Activated naive CD4-positive, alpha-beta T cell treated with anti-CD3 and anti-CD28 coated beads, Interleukin-2, amount 10 ng/mL, durations not matched to agents 7 days and 5 days (primary cell): ENCODE measurements at regions not wholly inside any gene's neighbourhood (a gene's known extent, or its start where the extent isn't known, plus 50 kb on each side); places are given as distances from the start of the nearest gene placed in this dataset.

Experiments used
- CTCF ChIA-PET: fragments of 350-600 bp; sonication (Branson Sonifier 250); formaldehyde crosslinking; loops from one replicate; lab custom pipeline; 2021; ENCODE audit warnings: antibody characterized with exemption; lab: Charles Lee
- DNase-seq: peaks from one replicate; pipeline ENCODE4 v3.0.0-alpha.2; 2020
- H3K27ac Mint-ChIP-seq: one replicate; pipeline ENCODE4 v1.8.0; 2021; ENCODE audit warnings: mild to moderate bottlenecking, moderate library complexity, mixed read lengths
- H3K27me3 Mint-ChIP-seq: one replicate; pipeline ENCODE4 v1.8.0; 2021; ENCODE audit warnings: mild to moderate bottlenecking, mixed read lengths
- H3K36me3 Mint-ChIP-seq: one replicate; pipeline ENCODE4 v1.8.0; 2021; ENCODE audit warnings: mixed read lengths
- H3K4me1 Mint-ChIP-seq: one replicate; pipeline ENCODE4 v1.8.0; 2021; ENCODE audit warnings: mixed read lengths
- H3K4me3 Mint-ChIP-seq: one replicate; pipeline ENCODE4 v1.8.0; 2021; ENCODE audit warnings: mild to moderate bottlenecking, moderate library complexity, mixed read lengths
- H3K9me3 Mint-ChIP-seq: one replicate; pipeline ENCODE4 v1.8.0; 2021; ENCODE audit warnings: mixed read lengths

DNA sequence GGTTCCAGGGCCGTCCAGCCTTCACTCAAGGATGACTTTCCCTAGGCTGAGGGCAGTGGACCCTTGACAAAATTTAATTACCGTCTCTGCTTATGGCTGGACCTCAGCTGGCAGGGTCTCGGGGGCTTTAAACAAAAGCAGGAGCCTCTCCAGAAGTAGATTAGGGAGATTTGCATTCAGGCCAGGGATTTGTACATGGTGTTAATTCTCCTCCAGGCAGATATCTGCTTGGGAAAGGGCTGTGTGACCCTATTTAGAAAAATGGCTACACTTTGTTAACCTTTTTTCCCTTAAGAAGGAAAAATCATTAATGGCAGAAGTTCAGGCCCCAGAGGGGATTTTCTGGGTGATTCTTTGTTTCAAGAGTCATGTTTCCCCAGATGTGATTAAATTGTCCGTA, 329.1 kb upstream of the C2CD4B start:
- Mint-ChIP-seq H3K27me3 (peaks cover 5% of the 10 kb centered on the region), H3K4me3 (no peak overlapping the region), H3K27ac (no peak overlapping the region), H3K4me1 (no peaks in the 10 kb centered on the region), H3K36me3 (no peaks in the 10 kb centered on the region), H3K9me3 (no peaks in the 10 kb centered on the region)
- no peak for DNase-seq
- CTCF ChIA-PET = no interaction called here

DNA sequence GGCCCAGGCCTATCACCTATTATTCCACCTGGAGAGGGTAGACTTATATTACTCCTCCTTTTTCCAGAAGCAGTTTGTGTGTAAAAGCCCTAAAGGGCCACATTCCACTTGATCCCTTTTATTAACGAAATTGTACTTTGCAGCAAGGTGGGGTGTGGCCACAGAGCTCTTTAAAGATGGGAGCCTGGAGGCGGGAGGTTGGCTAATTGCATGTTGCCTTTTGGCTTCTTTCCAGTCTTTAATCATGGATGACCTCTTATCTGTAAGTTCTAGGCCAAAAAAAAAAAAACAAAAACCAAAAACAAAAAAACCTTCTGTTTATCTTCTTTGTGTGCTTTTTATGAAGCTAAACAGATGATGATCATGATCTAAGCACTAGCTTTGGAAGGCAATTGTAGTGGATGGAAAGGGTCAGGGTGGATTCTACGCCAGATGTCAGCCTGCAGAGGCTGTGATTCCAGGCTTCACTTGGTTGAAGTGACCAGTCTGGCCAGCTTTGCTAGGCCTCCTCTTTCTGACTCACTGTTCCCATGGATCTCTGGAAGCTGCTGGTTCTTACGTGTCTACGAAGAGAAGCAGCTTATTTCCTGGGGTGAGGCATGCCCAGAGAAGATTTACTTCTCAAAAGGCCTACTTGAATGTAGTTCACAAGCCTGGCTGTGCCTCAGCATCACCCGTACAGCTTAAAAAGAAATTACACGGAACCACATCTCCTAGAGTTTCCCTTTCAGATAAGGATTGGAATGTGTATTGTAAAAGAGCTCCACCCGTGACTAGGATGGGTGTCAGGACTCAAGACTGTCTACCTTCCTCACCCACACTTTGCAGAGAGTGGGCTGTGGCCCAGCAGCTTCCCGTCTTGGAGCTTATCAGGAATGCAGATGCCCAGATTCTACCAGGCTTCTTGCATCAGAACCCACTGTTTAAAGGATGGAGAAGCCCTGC, 330.9 kb upstream of the C2CD4B start:
- H3K27me3 Mint-ChIP-seq = peaks cover 5% of the 10 kb centered on the region
- H3K27ac Mint-ChIP-seq = no peak overlapping the region
- H3K4me1 Mint-ChIP-seq = no peaks in the 10 kb centered on the region
- no peaks in the 10 kb centered on the region for H3K9me3 Mint-ChIP-seq
- H3K4me3 Mint-ChIP-seq = no peak overlapping the region
- H3K36me3 Mint-ChIP-seq = no peaks in the 10 kb centered on the region
- no peak for DNase-seq
- CTCF ChIA-PET = no interaction called here

DNA sequence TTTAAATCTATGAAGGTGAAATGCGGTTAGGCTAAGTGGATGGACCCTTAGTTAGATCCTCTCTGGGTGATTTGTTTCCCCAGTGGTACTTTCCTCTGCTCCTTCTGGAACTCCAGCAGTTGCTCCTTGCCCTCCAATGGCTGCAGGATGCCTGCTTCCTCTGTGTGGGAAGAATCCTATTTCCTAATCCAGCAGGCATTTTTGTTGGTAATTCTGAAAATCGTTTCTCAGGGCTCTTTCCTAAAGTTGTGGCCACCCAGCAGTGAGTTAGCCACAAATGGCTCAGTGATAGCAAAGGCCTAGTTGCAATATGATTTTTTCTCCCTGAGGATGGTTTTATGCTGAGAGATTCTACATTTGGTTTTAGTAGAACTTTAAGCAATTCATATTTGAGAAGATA, 332.3 kb upstream of the C2CD4B start:
- Mint-ChIP-seq H3K9me3 (no peaks in the 10 kb centered on the region), H3K4me3 (no peak overlapping the region), H3K27ac (no peak overlapping the region), H3K27me3 (peaks cover 5% of the 10 kb centered on the region), H3K36me3 (no peaks in the 10 kb centered on the region), H3K4me1 (no peaks in the 10 kb centered on the region)
- DNase-seq = no peak
- CTCF ChIA-PET = no interaction called here

DNA sequence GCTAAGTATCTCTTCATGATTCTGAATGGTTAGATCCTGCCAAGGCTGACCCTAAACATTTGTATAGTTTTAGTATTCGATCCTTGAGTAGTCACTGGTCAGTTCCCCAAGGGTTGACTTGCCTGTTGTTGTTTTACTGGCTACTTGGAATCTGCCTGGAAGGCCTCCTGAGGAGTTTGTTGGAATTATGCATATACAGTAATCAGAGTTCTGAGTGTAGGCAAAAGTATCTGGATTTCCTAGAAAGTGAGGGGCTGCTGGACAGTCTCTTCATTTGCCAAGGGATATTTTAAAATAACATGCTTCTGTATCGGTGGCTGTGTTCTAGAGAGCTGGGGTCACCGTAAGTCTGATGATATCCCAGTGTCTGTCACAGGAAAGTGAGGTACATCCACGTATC, 333.2 kb upstream of the C2CD4B start:
- Mint-ChIP-seq H3K36me3 (no peaks in the 10 kb centered on the region), H3K27ac (no peak overlapping the region), H3K4me3 (no peak overlapping the region), H3K9me3 (no peaks in the 10 kb centered on the region), H3K27me3 (no peaks in the 10 kb centered on the region), H3K4me1 (no peaks in the 10 kb centered on the region)
- no peak for DNase-seq
- CTCF ChIA-PET = no interaction called here

DNA sequence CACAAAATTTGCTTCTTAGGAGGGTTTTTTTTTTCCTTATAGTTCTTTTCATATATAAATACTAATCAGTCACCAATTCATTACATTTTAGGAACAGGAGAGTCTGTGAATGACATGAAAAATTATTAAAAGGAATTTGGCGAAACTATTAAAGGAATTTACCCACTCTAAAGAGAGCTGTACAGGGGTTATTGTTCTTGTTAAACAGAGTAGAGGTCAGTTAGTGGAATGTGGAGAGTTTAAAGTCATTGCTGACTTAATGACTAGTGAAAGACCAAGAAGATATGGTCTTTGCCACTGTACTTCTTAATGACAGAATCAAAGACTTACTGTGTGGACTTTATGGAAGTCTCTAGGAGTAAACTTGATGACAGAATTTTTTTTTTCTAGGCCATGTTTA, 333.6 kb upstream of the C2CD4B start:
- H3K4me1 Mint-ChIP-seq = no peaks in the 10 kb centered on the region
- CTCF ChIA-PET = no interaction called here
- no peak overlapping the region for H3K27ac Mint-ChIP-seq
- no peak overlapping the region for H3K4me3 Mint-ChIP-seq
- H3K27me3 Mint-ChIP-seq = peaks cover 3% of the 10 kb centered on the region
- H3K36me3 Mint-ChIP-seq = no peaks in the 10 kb centered on the region
- DNase-seq = no peak
- no peaks in the 10 kb centered on the region for H3K9me3 Mint-ChIP-seq

DNA sequence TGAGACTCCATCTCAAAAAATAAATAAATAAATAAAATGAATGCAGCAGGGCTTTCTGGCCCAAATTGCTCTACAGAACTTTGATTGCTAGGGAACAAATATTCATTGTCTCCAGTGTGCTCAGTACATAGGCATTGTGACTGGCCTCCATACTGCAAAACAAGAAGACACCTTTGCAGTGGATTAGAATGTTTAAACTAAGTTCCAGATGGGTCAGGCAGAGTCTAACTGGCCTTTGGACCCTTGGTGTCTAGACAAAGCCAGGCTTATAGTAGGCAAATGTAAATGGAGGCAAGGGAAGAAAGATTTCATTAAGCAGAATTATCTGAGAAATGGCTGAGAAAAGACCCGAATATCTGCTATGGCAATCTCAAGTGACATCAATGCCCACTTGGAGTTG, 335.2 kb upstream of the C2CD4B start:
- no peaks in the 10 kb centered on the region for H3K9me3 Mint-ChIP-seq
- no peak overlapping the region for H3K27ac Mint-ChIP-seq
- CTCF ChIA-PET = no interaction called here
- no peaks in the 10 kb centered on the region for H3K36me3 Mint-ChIP-seq
- H3K4me3 Mint-ChIP-seq = no peak overlapping the region
- DNase-seq = no peak
- peaks cover 4% of the 10 kb centered on the region for H3K27me3 Mint-ChIP-seq
- no peaks in the 10 kb centered on the region for H3K4me1 Mint-ChIP-seq

DNA sequence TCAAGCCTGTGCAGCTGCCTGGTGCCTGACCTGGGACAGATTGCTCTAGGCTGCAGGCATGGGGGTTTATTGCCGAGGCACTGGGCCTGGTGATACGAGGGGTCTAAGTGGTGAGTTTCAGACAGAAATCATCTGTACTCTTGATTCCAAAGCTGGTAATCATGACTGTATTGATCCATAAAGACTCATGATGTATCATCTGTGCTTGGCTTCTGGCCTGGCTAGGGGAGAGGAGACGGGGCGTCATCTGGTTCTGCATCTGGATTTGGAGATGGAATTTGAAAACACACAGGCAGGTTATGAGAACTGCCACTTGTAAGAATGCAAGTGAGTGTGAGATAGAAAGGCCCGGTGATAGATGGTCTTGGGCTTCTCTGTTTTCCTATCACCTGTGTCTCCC, 337.4 kb upstream of the C2CD4B start:
- H3K4me1 Mint-ChIP-seq = no peaks in the 10 kb centered on the region
- H3K36me3 Mint-ChIP-seq = no peaks in the 10 kb centered on the region
- DNase-seq = no peak
- CTCF ChIA-PET = no interaction called here
- peaks cover 4% of the 10 kb centered on the region for H3K27me3 Mint-ChIP-seq
- H3K9me3 Mint-ChIP-seq = no peaks in the 10 kb centered on the region
- no peak overlapping the region for H3K4me3 Mint-ChIP-seq
- no peak overlapping the region for H3K27ac Mint-ChIP-seq

DNA sequence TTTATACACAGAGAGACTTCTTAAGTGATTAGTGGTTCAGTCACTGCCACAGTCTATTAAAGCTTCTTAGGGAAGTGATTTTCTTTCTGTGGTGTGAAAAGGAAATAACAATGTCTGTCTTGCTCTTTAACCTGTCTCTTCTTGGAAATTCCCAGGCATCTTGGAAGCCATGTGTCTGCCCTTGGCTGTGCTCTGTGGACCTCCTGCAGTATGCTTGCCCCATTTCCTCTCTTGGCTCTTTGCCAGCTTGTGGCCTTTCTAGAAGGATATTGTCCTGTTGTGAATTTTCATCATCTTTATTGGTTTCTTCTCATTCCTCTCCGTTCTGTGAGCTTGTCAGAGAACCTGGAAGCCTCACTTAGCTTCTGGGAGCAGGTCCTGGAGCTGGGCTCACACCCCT, 338.4 kb upstream of the C2CD4B start:
- CTCF ChIA-PET = no interaction called here
- H3K36me3 Mint-ChIP-seq = no peaks in the 10 kb centered on the region
- H3K27me3 Mint-ChIP-seq = peaks cover 4% of the 10 kb centered on the region
- no peak overlapping the region for H3K4me3 Mint-ChIP-seq
- H3K4me1 Mint-ChIP-seq = no peaks in the 10 kb centered on the region
- H3K9me3 Mint-ChIP-seq = no peaks in the 10 kb centered on the region
- H3K27ac Mint-ChIP-seq = no peak overlapping the region
- no peak for DNase-seq

DNA sequence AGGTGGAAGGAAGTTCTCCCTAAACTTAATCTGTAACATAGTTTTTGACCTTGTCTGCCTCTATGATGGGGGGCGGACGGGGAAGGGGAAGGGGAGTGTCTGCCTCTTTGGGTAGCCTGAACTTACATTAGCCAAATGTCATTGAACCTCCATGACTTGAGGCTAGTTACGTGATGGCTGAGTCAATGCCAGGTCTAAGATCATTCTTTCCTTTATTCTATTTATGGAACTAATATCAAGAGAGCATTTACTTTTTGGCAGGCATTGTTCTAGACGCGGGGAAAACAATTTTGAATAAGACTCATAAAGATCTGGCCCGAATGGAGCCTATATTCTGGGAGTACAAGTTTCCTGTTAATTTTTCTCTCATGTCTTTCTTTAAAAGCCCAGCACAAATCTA, 340.7 kb upstream of the C2CD4B start:
- Mint-ChIP-seq H3K9me3 (no peaks in the 10 kb centered on the region), H3K4me3 (no peak overlapping the region), H3K36me3 (no peaks in the 10 kb centered on the region), H3K27me3 (peaks cover 4% of the 10 kb centered on the region), H3K27ac (no peak overlapping the region), H3K4me1 (no peaks in the 10 kb centered on the region)
- CTCF ChIA-PET = no interaction called here
- DNase-seq = no peak

DNA sequence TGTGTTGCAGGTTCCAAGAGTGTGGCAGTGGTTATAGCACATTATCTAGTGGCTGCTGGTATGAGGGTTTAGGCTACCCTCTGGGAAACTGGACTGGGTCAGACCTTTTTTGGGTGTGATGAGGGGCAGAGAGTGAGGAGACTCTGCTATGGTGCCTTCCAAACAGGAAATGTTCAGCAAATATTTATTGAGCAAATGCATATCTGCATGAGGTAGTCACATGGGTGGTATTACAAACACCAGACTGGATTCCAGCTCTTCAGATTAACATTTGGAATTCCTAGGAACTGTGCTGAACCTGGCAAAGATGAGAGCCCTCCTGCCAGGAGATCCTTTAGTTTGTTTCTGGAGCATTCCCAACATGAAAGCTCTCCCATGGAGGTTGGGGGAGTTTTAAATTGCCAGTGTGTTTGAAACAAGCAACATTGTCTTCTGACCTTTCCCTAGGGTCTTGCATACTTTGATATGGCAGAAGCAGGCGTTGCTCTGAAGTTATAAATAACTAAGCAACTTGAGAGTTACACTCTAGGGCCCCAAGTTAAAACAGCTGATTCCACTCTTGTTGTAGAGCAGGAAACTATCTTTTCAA, 341.2 kb upstream of the C2CD4B start:
- Mint-ChIP-seq H3K27me3 (peaks cover 4% of the 10 kb centered on the region), H3K4me3 (no peak overlapping the region), H3K4me1 (no peaks in the 10 kb centered on the region), H3K9me3 (no peaks in the 10 kb centered on the region), H3K27ac (no peak overlapping the region), H3K36me3 (no peaks in the 10 kb centered on the region)
- no peak for DNase-seq
- CTCF ChIA-PET = no interaction called here

DNA sequence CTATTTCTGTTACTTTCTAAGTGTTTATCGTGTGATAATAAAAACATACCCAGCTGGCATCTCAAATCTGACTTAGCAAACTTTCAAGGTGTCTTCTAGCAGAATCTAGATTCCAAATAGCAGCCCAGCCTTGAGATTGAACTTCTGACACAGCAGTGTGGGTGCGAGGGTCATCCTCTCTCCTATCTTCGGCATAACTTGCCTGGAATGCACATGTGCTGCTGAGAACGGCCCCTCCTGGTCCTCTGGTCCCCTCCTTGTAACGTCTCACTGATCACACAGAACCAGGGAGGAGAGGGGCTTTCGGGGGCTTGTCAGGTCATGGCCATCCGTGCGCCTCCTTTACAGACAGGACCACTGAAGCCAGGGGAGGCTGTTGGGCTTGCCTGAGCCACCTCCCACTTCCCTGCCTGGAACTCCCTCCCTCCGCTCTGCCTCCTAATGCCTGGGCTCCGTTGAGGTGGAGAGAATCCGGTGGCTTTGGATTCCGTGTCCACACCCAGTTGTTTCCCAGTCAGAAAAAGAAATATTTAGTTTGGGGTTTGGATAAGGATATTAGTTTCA, 344.4 kb upstream of the C2CD4B start:
- H3K9me3 Mint-ChIP-seq = no peaks in the 10 kb centered on the region
- peaks cover 4% of the 10 kb centered on the region for H3K27me3 Mint-ChIP-seq
- no peak for DNase-seq
- no peaks in the 10 kb centered on the region for H3K36me3 Mint-ChIP-seq
- no peaks in the 10 kb centered on the region for H3K4me1 Mint-ChIP-seq
- H3K27ac Mint-ChIP-seq = no peak overlapping the region
- CTCF ChIA-PET = no interaction called here
- no peak overlapping the region for H3K4me3 Mint-ChIP-seq

DNA sequence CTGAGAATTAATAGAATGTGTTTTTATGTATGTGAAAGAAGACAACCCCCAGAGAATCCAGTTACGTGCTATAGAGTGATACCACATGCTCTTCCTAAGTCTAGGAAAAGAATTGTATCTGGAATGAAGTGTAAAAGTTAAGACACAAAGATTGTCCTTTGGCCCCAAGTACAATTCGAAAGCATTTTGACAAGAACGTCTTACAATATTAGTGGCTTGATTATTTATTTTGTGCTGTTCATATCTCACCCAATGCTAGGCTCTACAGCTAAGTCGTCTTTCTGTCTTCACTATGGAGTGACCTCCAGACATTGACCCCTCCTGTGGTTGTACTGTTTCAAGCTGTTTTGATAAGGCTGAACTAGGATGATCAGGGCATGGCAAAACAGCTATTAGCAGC, 345.7 kb upstream of the C2CD4B start:
- Mint-ChIP-seq H3K27ac (no peak overlapping the region), H3K4me1 (no peaks in the 10 kb centered on the region), H3K27me3 (peaks cover 4% of the 10 kb centered on the region), H3K9me3 (no peaks in the 10 kb centered on the region), H3K36me3 (no peaks in the 10 kb centered on the region), H3K4me3 (no peak overlapping the region)
- CTCF ChIA-PET = no interaction called here
- no peak for DNase-seq

DNA sequence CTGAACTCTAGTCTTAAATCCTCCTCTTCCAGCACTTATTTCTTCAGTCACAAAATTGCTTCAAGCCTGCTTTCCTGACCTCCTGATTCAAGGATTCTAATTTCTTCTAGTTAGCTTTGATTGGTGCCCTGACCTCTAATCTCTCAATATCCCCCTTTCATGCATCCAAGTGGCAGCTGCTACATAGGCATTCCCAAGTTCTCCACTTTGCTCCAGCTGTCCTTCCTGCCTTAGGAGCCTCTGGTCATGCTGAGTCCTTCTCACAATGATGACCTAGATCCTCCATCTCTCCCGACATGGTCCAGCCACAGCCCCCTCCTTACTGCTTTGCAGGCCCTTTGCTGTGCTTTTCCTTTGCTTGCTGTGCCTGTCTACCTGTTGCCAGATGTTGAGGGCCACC, 347.8 kb upstream of the C2CD4B start:
- H3K9me3 Mint-ChIP-seq = no peaks in the 10 kb centered on the region
- no peaks in the 10 kb centered on the region for H3K4me1 Mint-ChIP-seq
- H3K4me3 Mint-ChIP-seq = no peak overlapping the region
- no peak overlapping the region for H3K27ac Mint-ChIP-seq
- DNase-seq = no peak
- CTCF ChIA-PET = no interaction called here
- H3K27me3 Mint-ChIP-seq = peaks cover 12% of the 10 kb centered on the region
- no peaks in the 10 kb centered on the region for H3K36me3 Mint-ChIP-seq

DNA sequence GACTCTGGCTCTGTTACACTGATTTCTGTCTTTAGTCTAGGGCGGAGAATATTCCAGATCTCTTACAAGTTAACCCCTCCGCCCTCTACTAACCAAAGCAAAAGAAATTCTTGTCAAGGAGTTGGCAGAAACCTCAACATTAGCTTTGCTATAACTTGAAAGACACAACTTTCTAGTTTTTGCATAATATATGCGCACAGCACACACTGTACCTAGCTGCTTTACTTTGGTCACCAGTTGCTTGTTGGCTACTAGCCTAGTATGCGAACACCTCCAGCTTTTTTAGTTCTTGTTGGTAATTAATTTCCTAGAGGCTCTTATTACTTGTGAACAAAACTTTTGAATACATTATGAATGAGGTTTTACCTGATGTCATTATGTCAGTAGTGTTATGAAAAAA, 348.8 kb upstream of the C2CD4B start:
- peaks cover 12% of the 10 kb centered on the region for H3K27me3 Mint-ChIP-seq
- no peak for DNase-seq
- H3K36me3 Mint-ChIP-seq = no peaks in the 10 kb centered on the region
- H3K4me3 Mint-ChIP-seq = no peak overlapping the region
- H3K9me3 Mint-ChIP-seq = no peaks in the 10 kb centered on the region
- no peaks in the 10 kb centered on the region for H3K4me1 Mint-ChIP-seq
- CTCF ChIA-PET = no interaction called here
- H3K27ac Mint-ChIP-seq = no peak overlapping the region
